ENCODE measurements at regions not wholly inside any gene's neighbourhood (a gene's known extent, or its start where the extent isn't known, plus 50 kb on each side); places are given as distances from the start of the nearest gene placed in this dataset.

GRCh38 chr1:81499487-81499886 is 301.2 kb upstream of the ADGRL2 start:
- TF ChIP-seq CTCF (IDR thresholded peaks at IDR 0.05; ENCODE audit: low read length) (no peak), EZH2 (optimal IDR thresholded peaks at IDR 0.05; ENCODE audit: low read depth, low read length) (no peak)

Data from MM.1S (cell line).